ENCODE measurements at regions not wholly inside any gene's neighbourhood (a gene's known extent, or its start where the extent isn't known, plus 50 kb on each side); places are given as distances from the start of the nearest gene placed in this dataset.

DNA sequence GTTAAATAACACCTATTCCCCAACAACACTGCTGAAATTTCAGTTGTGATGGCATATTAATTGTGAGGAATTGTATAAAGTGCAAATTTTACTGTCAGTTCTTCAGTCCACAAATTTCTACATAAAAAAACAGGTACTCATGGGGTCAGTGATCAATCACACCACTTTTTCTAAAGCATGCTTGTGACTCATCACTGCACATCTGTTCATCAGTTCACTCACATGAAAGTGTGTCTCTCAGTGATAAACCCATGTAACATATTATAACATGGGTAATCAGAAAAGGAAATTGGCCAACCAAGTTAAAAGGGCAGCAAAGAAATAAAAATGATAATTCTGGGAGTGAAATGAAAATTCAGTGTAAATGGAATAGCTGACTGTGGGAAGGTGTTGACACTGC is 234.7 kb upstream of the FKBP1C start:
- ATAC-seq (ENCODE audit: low read depth) (no peak), DNase-seq (no peak)
- no peaks in the 10 kb centered on the region for H3K79me2 ChIP-seq (ENCODE audit: control insufficient read depth, insufficient read depth, low read length)
- H2AFZ ChIP-seq (ENCODE audit: insufficient read depth, low read depth, low read length, poor library complexity, severe bottlenecking), result no peak overlapping the region
- H3K4me3 ChIP-seq (ENCODE audit: control extremely low read depth in 1 of 5, extremely low read depth in 1 of 5, insufficient read depth in 1 of 5, low read depth in 2 of 5, low read length in 4 of 5), result no peak overlapping the region
- Mint-ChIP-seq H3K4me3 (no peak overlapping the region), H3K4me1 (no peaks in the 10 kb centered on the region), H3K9me3 (ENCODE audit: insufficient read depth) (no peaks in the 10 kb centered on the region), H3K27me3 (no peaks in the 10 kb centered on the region), H3K27ac (no peak overlapping the region)
- TF ChIP-seq EZH2 (IDR thresholded peaks at IDR 0.05; ENCODE audit: borderline replicate concordance, insufficient read depth, low read depth, low read length, poor library complexity, severe bottlenecking), result no peak
- TF ChIP-seq, protein P1, sequence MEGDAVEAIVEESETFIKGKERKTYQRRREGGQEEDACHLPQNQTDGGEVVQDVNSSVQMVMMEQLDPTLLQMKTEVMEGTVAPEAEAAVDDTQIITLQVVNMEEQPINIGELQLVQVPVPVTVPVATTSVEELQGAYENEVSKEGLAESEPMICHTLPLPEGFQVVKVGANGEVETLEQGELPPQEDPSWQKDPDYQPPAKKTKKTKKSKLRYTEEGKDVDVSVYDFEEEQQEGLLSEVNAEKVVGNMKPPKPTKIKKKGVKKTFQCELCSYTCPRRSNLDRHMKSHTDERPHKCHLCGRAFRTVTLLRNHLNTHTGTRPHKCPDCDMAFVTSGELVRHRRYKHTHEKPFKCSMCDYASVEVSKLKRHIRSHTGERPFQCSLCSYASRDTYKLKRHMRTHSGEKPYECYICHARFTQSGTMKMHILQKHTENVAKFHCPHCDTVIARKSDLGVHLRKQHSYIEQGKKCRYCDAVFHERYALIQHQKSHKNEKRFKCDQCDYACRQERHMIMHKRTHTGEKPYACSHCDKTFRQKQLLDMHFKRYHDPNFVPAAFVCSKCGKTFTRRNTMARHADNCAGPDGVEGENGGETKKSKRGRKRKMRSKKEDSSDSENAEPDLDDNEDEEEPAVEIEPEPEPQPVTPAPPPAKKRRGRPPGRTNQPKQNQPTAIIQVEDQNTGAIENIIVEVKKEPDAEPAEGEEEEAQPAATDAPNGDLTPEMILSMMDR (IDR thresholded peaks at IDR 0.05), result no peak
- no peaks in the 10 kb centered on the region for H3K4me1 ChIP-seq (ENCODE audit: control insufficient read depth in 2 of 2, insufficient read depth in 2 of 2, low read length in 2 of 2)
- ChIA-PET POLR2A (no interaction called here), CTCF (no interaction called here)
- intact Hi-C loops (cut with micrococcal nuclease), result no loop called here
- no peak overlapping the region for H3K9ac ChIP-seq (ENCODE audit: low read length)
- H3K36me3 ChIP-seq (replicated peaks in 1 of 2; ENCODE audit: control extremely low read depth in 1 of 2, control insufficient read depth in 1 of 2, extremely low read depth in 1 of 2, insufficient read depth in 2 of 2, low read length in 1 of 2), result no peaks in the 10 kb centered on the region
- H3K27me3 ChIP-seq (replicated peaks in 1 of 4; ENCODE audit: control extremely low read depth in 1 of 4, control insufficient read depth in 3 of 4, insufficient read depth in 4 of 4, low read length in 3 of 4), result no peaks in the 10 kb centered on the region
- no peaks in the 10 kb centered on the region for H3K9me3 ChIP-seq (ENCODE audit: control extremely low read depth in 1 of 3, control insufficient read depth in 2 of 3, insufficient read depth in 1 of 3, low read length in 2 of 3)
- H4K20me1 ChIP-seq (ENCODE audit: control insufficient read depth, insufficient read depth, low read length, poor library complexity, severe bottlenecking), result no peaks in the 10 kb centered on the region
- H3K27ac ChIP-seq (ENCODE audit: low read length in 2 of 2), result no peak overlapping the region
- no peak overlapping the region for H3K4me2 ChIP-seq (replicated peaks; ENCODE audit: low read depth, low read length, poor library complexity, severe bottlenecking)

DNA sequence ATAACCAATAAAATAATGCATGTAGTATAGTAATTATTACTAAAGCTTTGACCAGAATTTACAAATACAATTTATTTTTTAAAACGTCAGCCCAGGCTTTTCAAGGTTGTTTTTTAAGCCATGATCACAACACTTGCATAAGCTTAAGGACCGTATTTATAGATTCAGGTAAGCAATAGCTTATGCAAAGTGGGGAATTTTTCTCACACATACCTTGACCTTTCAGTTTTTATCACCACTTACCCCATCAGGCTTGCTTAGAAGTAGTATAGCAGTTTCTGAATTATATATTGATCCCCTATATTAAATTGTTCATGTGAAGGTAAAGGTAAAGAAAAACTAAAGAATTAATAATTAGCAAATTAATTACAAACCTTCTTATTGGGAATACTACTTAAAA is 232.3 kb upstream of the FKBP1C start:
- H3K4me1 Mint-ChIP-seq, result no peaks in the 10 kb centered on the region
- Histone ChIP-seq H3K27ac (ENCODE audit: low read length in 2 of 2) (no peak overlapping the region), H3K9me3 (ENCODE audit: control extremely low read depth in 1 of 3, control insufficient read depth in 2 of 3, insufficient read depth in 1 of 3, low read length in 2 of 3) (no peaks in the 10 kb centered on the region), H3K4me3 (ENCODE audit: control extremely low read depth in 1 of 5, extremely low read depth in 1 of 5, insufficient read depth in 1 of 5, low read depth in 2 of 5, low read length in 4 of 5) (no peak overlapping the region), H3K4me2 (replicated peaks; ENCODE audit: low read depth, low read length, poor library complexity, severe bottlenecking) (no peak overlapping the region), H3K36me3 (replicated peaks in 1 of 2; ENCODE audit: control extremely low read depth in 1 of 2, control insufficient read depth in 1 of 2, extremely low read depth in 1 of 2, insufficient read depth in 2 of 2, low read length in 1 of 2) (no peaks in the 10 kb centered on the region), H3K4me1 (ENCODE audit: control insufficient read depth in 2 of 2, insufficient read depth in 2 of 2, low read length in 2 of 2) (no peaks in the 10 kb centered on the region), H4K20me1 (ENCODE audit: control insufficient read depth, insufficient read depth, low read length, poor library complexity, severe bottlenecking) (no peaks in the 10 kb centered on the region), H3K27me3 (replicated peaks in 1 of 4; ENCODE audit: control extremely low read depth in 1 of 4, control insufficient read depth in 3 of 4, insufficient read depth in 4 of 4, low read length in 3 of 4) (no peaks in the 10 kb centered on the region), H3K79me2 (ENCODE audit: control insufficient read depth, insufficient read depth, low read length) (no peaks in the 10 kb centered on the region), H2AFZ (ENCODE audit: insufficient read depth, low read depth, low read length, poor library complexity, severe bottlenecking) (no peak overlapping the region), H3K9ac (ENCODE audit: low read length) (no peak overlapping the region)
- H3K27me3 Mint-ChIP-seq, result no peaks in the 10 kb centered on the region
- no peak overlapping the region for H3K27ac Mint-ChIP-seq
- intact Hi-C loops (cut with micrococcal nuclease), result no loop called here
- DNase-seq (no peak), ATAC-seq (ENCODE audit: low read depth) (no peak)
- no peak overlapping the region for H3K4me3 Mint-ChIP-seq
- no CpG with 5 or more reads among the region's 2 CpGs for WGBS (ENCODE audit: insufficient coverage)
- ChIA-PET POLR2A (no interaction called here), CTCF (no interaction called here)
- no peaks in the 10 kb centered on the region for H3K9me3 Mint-ChIP-seq (ENCODE audit: insufficient read depth)
- TF ChIP-seq, protein P1 (IDR thresholded peaks at IDR 0.05), result no peak
- no peak for TF ChIP-seq EZH2 (IDR thresholded peaks at IDR 0.05; ENCODE audit: borderline replicate concordance, insufficient read depth, low read depth, low read length, poor library complexity, severe bottlenecking)

All from B cell (primary cell).